ENCODE measurements at regions not wholly inside any gene's neighbourhood (a gene's known extent, or its start where the extent isn't known, plus 50 kb on each side); places are given as distances from the start of the nearest gene placed in this dataset.
"Not testable (repeated sequence)": the region's sequence is repeated elsewhere in the genome, so short reads cannot be mapped to it uniquely, and the experiment has no call there.

- no peak for DNase-seq (ENCODE audit: low read depth)
These were observed 121.5 kb upstream of the PDE1A start for GRCh38 chr2:182548031-182548950.

GRCh38 chr2:182550234-182550633 is 123.4 kb upstream of the PDE1A start:
- DNase-seq (ENCODE audit: low read depth) = no peak

GRCh38 chr2:182552232-182552631 is 125.4 kb upstream of the PDE1A start:
- DNase-seq (ENCODE audit: low read depth) = not testable (repeated sequence)

GRCh38 chr2:182552785-182553184 is 125.9 kb upstream of the PDE1A start:
- not testable (repeated sequence) for DNase-seq (ENCODE audit: low read depth)

- no peak for DNase-seq (ENCODE audit: low read depth)
These were observed 126.6 kb upstream of the PDE1A start for GRCh38 chr2:182553483-182553882.

GRCh38 chr2:182554950-182555349 is 128.1 kb upstream of the PDE1A start:
- no peak for DNase-seq (ENCODE audit: low read depth)

GRCh38 chr2:182558564-182558963 is 131.7 kb upstream of the PDE1A start:
- no peak for DNase-seq (ENCODE audit: low read depth)

- DNase-seq (ENCODE audit: low read depth) = peak; percentile 18
These were observed 132.8 kb upstream of the PDE1A start for GRCh38 chr2:182559623-182560022.

GRCh38 chr2:182565911-182566567 is 139.2 kb upstream of the PDE1A start:
- DNase-seq (ENCODE audit: low read depth) = no peak

GRCh38 chr2:182573553-182573952 is 142.5 kb upstream of the DNAJC10 start:
- no peak for DNase-seq (ENCODE audit: low read depth)

- DNase-seq (ENCODE audit: low read depth) = no peak
These were observed 138.2 kb upstream of the DNAJC10 start for GRCh38 chr2:182577816-182578215.

- DNase-seq (ENCODE audit: low read depth) = no peak
These were observed 134.7 kb upstream of the DNAJC10 start for GRCh38 chr2:182581196-182581935.

- no peak for DNase-seq (ENCODE audit: low read depth)
These were observed 131.6 kb upstream of the DNAJC10 start for GRCh38 chr2:182584462-182584861.

GRCh38 chr2:182585001-182585400 is 131.1 kb upstream of the DNAJC10 start:
- DNase-seq (ENCODE audit: low read depth) = no peak

GRCh38 chr2:182585430-182585829 is 130.6 kb upstream of the DNAJC10 start:
- DNase-seq (ENCODE audit: low read depth) = no peak

GRCh38 chr2:182586426-182586825 is 129.6 kb upstream of the DNAJC10 start:
- DNase-seq (ENCODE audit: low read depth) = no peak

- peak; percentile 74 for DNase-seq (ENCODE audit: low read depth)
These were observed 128.2 kb upstream of the DNAJC10 start for GRCh38 chr2:182587831-182588230.

- no peak for DNase-seq (ENCODE audit: low read depth)
These were observed 126.9 kb upstream of the DNAJC10 start for GRCh38 chr2:182589121-182589520.

GRCh38 chr2:182591774-182592173 is 124.3 kb upstream of the DNAJC10 start:
- DNase-seq (ENCODE audit: low read depth) = no peak

GRCh38 chr2:182592691-182593393 is 123.2 kb upstream of the DNAJC10 start:
- DNase-seq (ENCODE audit: low read depth) = no peak

GRCh38 chr2:182593394-182593975 is 122.6 kb upstream of the DNAJC10 start:
- peak; percentile 65 for DNase-seq (ENCODE audit: low read depth)

Measured in HT1080 (cell line).